Osteoblast (primary cell): ENCODE measurements at regions not wholly inside any gene's neighbourhood (a gene's known extent, or its start where the extent isn't known, plus 50 kb on each side); places are given as distances from the start of the nearest gene placed in this dataset.

Source experiments
- DNase-seq: peaks from one replicate; pipeline ENCODE4 v3.0.0; 2011; ENCODE audit warnings: low spot score, mixed read lengths; ENCODE audit not compliant: insufficient read length; ENCODE audit errors: missing footprints
- H2AFZ ChIP-seq: 2 replicates; pipeline ENCODE4 v1.6.0; 2011; ENCODE audit warnings: mild to moderate bottlenecking, low read length
- H3K27ac ChIP-seq: 2 replicates; pipeline ENCODE4 v1.5.1; 2011; ENCODE audit warnings: mild to moderate bottlenecking, low read depth, low read length, moderate library complexity
- H3K27me3 ChIP-seq: 2 replicates; pipeline ENCODE4 v1.6.0; 2012; ENCODE audit warnings: mild to moderate bottlenecking, control low read depth, inconsistent platforms, low read length, moderate library complexity; ENCODE audit not compliant: insufficient read depth
- H3K36me3 ChIP-seq: 2 replicates; pipeline ENCODE4 v1.5.1; 2011; ENCODE audit warnings: mild to moderate bottlenecking, low read length, control low read depth, moderate library complexity; ENCODE audit not compliant: insufficient read depth
- H3K4me1 ChIP-seq: 2 replicates; pipeline ENCODE4 v1.5.1; 2011; ENCODE audit warnings: mild to moderate bottlenecking, low read length, control low read depth, moderate library complexity; ENCODE audit not compliant: insufficient read depth
- H3K4me2 ChIP-seq: 2 replicates; pipeline ENCODE4 v1.6.0; 2011; ENCODE audit warnings: mild to moderate bottlenecking, low read length; ENCODE audit not compliant: insufficient read depth
- H3K4me3 ChIP-seq: fragments of 200-600 bp; sonication (generic); 3 replicates; pipeline ENCODE4 v1.5.1; 2012; ENCODE audit warnings: mild to moderate bottlenecking, low read length, inconsistent platforms; ENCODE audit not compliant: insufficient read depth
- H3K79me2 ChIP-seq: 2 replicates; pipeline ENCODE4 v1.6.0; 2012; ENCODE audit warnings: mild to moderate bottlenecking, low read length, control low read depth, inconsistent platforms; ENCODE audit not compliant: insufficient read depth
- H3K9me3 ChIP-seq: 2 replicates; pipeline ENCODE4 v1.5.1; 2011; ENCODE audit warnings: low read depth, low read length, control low read depth
- H4K20me1 ChIP-seq: 2 replicates; pipeline ENCODE4 v1.6.0; 2012; ENCODE audit warnings: mild to moderate bottlenecking, low read length, control low read depth; ENCODE audit not compliant: insufficient read depth
- CTCF ChIP-seq: IDR thresholded peaks from 2 replicates; pipeline ENCODE4 v1.5.1; 2011; ENCODE audit warnings: mild to moderate bottlenecking, low read depth, low read length, moderate library complexity; ENCODE audit errors: extremely low read depth

DNA sequence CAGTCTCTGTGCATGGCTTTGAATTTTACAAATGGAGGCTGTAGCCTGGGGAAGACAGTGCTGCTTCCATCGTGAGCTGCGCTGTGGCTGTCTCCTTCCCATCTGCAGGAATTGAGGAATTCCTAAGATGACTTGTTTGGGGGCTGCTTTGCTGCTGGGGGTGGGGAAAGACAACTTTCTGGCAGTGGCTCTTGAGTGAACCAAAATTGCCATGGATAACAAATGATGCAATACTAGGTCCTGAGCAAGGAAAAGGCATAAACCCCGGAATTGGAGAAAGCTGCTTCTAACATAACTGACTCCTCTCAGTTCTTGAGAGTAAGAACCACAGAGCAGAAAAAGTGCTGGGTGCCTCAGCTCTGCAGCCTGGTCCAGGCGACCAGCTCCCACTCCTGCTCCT is 245.0 kb upstream of the RPL38 start:
- H2AFZ ChIP-seq: no peak overlapping the region
- H3K4me2 ChIP-seq: no peak overlapping the region
- H3K36me3 ChIP-seq: no peaks in the 10 kb centered on the region
- no peaks in the 10 kb centered on the region for H3K4me1 ChIP-seq
- no peaks in the 10 kb centered on the region for H3K27me3 ChIP-seq
- H3K79me2 ChIP-seq: no peaks in the 10 kb centered on the region
- H3K27ac ChIP-seq: no peak overlapping the region
- no peak overlapping the region for H3K4me3 ChIP-seq
- TF ChIP-seq CTCF: no peak
- no peak for DNase-seq
- no peaks in the 10 kb centered on the region for H4K20me1 ChIP-seq
- H3K9me3 ChIP-seq: no peaks in the 10 kb centered on the region

DNA sequence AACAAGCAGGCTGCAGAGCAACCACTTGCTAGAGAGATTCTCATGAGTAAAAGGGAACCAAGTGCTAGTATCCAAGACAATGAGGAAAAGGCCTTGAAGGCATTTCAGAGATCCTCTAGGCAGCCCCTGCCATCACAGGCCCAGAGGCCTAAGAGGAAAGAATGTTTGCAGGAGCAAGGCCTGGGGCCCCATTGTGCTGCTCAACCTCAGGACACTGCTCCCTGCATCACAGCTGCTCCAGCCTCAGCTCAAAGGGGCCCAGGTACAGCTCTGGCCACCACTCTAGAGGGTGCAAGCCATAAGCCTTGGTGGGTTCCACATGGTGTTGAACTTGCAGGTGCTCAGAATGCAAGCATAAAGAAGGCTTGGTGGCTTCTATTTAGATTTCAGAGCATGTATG is 243.0 kb upstream of the RPL38 start:
- no peaks in the 10 kb centered on the region for H3K4me1 ChIP-seq
- no peaks in the 10 kb centered on the region for H3K27me3 ChIP-seq
- TF ChIP-seq CTCF: no peak
- no peak overlapping the region for H2AFZ ChIP-seq
- H3K4me3 ChIP-seq: no peak overlapping the region
- H3K27ac ChIP-seq: no peak overlapping the region
- H3K79me2 ChIP-seq: no peaks in the 10 kb centered on the region
- H4K20me1 ChIP-seq: no peaks in the 10 kb centered on the region
- no peaks in the 10 kb centered on the region for H3K36me3 ChIP-seq
- H3K4me2 ChIP-seq: no peak overlapping the region
- DNase-seq: no peak
- H3K9me3 ChIP-seq: no peaks in the 10 kb centered on the region

- Histone ChIP-seq H4K20me1 (no peaks in the 10 kb centered on the region), H2AFZ (no peak overlapping the region), H3K4me3 (no peak overlapping the region), H3K27ac (no peak overlapping the region), H3K36me3 (no peaks in the 10 kb centered on the region), H3K4me1 (no peaks in the 10 kb centered on the region), H3K79me2 (no peaks in the 10 kb centered on the region), H3K27me3 (no peaks in the 10 kb centered on the region), H3K9me3 (no peaks in the 10 kb centered on the region), H3K4me2 (no peak overlapping the region)
- DNase-seq: no peak
- no peak for TF ChIP-seq CTCF
Observed at GRCh38 chr17:73962308-73962707, 241.2 kb upstream of the RPL38 start.

DNA sequence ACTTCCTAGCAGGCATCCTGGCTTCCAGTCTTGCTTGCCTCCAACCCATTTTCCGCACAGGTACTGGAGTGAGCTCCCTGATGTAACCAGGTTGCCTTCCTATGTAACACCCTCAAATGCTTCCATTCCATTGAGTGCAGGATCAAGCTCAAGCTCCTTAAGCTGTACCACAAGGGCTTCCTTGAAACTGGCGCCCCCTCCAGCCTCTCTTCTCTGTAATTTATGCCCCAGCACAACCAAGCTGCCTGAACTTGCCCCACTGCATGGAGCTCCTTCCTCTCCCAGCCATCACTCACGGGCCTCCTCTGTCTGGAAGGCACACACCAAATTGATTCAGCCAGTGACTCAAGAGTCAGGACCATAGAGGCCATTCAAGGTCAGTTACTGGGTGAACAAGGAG is 234.8 kb upstream of the RPL38 start:
- Histone ChIP-seq H3K27me3 (no peaks in the 10 kb centered on the region), H3K4me2 (no peak overlapping the region), H3K4me1 (no peaks in the 10 kb centered on the region), H4K20me1 (no peaks in the 10 kb centered on the region), H3K27ac (no peak overlapping the region), H3K9me3 (no peaks in the 10 kb centered on the region), H3K4me3 (no peak overlapping the region), H3K36me3 (no peaks in the 10 kb centered on the region), H2AFZ (no peak overlapping the region), H3K79me2 (no peaks in the 10 kb centered on the region)
- no peak for TF ChIP-seq CTCF
- no peak for DNase-seq
